HG02642 (cell line): ENCODE measurements at regions not wholly inside any gene's neighbourhood (a gene's known extent, or its start where the extent isn't known, plus 50 kb on each side); places are given as distances from the start of the nearest gene placed in this dataset.

Source experiments
- ATAC-seq: cut with Tn5 transposase; IDR thresholded peaks from one replicate; pipeline ENCODE4 v1.9.1; 2021; ENCODE audit warnings: mild to moderate bottlenecking; ENCODE audit not compliant: unreplicated experiment, poor library complexity

GRCh38 chr16:86821895-86822294 is 243.5 kb downstream of the FOXL1 start:
- ATAC-seq: no peak

DNA sequence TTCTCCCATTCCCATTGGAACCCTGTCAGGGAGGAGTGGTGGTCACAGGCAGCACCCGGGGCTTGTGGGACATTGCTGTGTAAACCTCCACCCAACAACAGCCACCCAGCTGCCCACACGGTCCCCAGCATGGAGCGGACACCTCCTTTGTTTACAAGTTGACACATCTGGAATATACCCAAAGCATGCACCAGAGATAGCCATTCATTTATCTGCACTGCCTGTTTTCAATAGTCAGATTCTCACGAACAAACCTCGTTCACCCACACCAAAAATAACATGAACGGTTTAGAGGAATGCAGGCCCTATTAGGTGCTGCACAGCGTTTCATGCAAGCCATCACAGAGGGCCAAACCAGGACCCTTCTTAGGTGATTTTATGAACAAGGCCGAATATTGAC is 244.8 kb downstream of the FOXL1 start:
- no peak for ATAC-seq

- ATAC-seq: no peak
Measured at GRCh38 chr16:86823888-86824671, 245.7 kb downstream of the FOXL1 start.

GRCh38 chr16:86824751-86825296 is 246.5 kb downstream of the FOXL1 start:
- ATAC-seq: no peak

GRCh38 chr16:86825631-86826030 is 247.3 kb downstream of the FOXL1 start:
- ATAC-seq: no peak

- ATAC-seq: no peak
Measured at GRCh38 chr16:86826941-86827340, 248.6 kb downstream of the FOXL1 start.

DNA sequence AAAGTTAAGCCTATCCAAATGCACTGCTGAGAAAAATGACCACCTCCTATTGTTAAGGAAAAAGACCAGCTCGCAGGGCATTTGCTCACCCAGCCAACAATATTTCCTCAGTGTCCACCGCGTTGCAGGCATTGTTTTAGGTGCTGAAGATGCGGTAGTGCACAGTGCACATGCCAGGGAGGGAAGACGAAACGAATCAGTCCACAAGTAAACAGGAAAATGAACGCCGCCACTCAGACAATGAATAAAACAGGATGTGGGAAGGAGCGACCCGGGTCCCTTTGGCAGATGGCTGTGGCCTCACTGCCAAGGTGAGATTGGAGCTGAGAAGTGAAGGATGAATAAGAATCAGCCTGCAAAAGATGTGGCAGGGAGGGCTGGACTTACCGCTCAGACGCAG is 249.2 kb downstream of the FOXL1 start:
- no peak for ATAC-seq

DNA sequence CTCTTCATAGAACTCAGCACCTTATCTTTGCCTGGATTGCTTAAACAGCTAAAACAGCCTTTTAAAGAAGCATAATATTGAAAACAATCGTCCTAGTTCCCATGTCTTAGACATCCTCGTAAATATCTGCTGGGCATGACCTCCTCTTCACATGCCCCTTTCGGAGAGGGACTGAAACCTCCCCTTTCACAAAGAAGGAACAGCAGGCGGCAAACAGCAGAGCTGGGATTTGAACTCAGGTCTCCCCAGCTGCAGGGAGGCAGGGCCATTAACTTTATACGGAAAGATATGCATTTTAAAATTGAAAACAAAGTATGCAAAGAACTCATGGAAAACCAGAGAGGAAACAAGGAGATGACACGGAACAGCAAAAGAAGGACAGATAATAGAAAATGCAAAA is 249.9 kb downstream of the FOXL1 start:
- ATAC-seq: no peak

DNA sequence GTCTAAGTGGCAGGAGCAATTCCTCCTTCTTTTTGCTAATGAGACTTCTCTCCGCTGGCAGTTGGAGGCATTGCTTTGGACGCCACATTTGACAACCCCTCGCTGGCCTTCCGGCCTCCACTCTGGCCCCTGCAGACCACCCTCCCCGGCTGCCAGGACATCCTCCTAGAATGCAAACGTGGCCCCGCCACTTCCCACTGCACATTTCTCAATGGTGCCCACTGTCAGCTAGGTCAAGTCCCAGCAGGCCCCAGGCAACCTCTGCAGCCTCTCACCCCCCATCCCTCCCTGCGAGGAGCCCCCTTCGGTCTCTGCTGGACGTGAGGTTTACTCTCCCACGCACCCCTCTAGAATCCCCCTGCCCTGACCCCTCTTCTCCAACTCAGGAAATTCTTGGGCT is 250.3 kb downstream of the FOXL1 start:
- no peak for ATAC-seq

DNA sequence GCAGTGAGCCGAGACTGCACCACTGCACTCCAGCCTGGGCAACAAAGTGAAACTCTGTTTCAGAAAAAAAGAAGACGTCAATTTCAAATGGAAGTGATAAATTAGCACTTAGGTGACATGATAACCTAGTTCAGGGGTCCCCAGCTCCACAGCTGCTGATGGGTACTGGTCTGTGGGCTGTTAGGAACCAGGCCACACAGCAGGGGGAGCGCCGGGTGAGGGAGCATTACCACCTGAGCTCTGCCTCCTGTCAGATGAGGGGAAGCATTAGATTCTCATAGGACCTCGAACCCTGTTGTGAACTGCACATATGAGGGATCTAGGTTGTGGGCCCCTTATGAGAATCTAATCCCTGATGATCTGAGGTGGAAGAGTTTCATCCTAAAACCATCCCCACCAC is 253.0 kb downstream of the FOXL1 start:
- no peak for ATAC-seq

GRCh38 chr16:86833136-86833535 is 254.8 kb downstream of the FOXL1 start:
- ATAC-seq: no peak

DNA sequence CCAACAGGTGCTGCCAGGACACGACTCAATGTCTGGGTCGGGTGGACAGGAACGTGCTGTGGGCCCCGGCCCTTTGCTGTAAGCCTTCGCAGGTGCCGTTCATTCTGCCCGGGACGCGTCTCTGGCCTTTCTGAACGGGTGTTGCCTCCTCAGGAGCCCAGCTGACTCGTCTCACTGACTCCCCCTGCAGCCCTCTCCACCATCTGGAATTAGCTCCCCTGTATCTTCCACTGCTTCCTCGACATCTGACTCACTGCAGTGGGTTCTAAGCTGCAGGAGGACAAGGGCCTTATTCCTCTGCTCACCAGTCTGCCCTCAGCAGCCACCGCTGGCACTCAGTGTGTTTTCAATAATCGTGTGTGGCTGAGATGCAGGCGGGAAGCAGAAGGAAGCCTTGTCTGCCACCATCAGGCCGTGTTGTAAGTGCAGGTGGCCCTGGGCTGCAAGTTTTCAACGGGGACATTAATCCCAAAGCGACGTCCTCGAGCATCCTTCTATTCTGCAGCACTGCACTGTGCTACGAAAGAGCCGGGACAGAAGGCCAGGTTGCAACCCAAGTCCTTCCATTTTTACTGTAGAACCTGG is 256.2 kb downstream of the FOXL1 start:
- ATAC-seq: no peak

- ATAC-seq: no peak
Measured at GRCh38 chr16:86835982-86836381, 257.6 kb downstream of the FOXL1 start.

GRCh38 chr16:86836503-86837129 is 258.3 kb downstream of the FOXL1 start:
- ATAC-seq: no peak

DNA sequence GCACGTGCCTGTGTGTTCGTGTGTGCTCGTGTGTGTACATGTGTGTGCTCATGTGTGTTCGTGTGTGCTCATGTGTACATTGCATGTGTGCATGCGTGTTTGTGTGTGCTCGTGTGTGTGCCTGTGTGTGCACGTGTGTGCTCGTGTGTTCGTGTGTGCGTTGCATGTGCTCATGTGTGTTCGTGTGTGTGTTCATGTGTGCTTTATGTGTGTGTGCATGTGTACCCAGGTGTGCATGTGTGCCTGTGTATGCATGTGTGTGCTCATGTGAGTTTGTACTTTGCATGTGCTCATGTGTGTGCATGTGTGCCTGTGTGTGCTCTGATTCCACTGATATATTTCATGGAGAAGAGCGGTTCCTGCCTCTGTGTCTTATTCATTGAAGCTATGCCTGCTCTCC is 265.5 kb downstream of the FOXL1 start:
- no peak for ATAC-seq

GRCh38 chr16:86844695-86845094 is 266.3 kb downstream of the FOXL1 start:
- no peak for ATAC-seq

- no peak for ATAC-seq
Measured at GRCh38 chr16:86846136-86846535, 267.8 kb downstream of the FOXL1 start.

DNA sequence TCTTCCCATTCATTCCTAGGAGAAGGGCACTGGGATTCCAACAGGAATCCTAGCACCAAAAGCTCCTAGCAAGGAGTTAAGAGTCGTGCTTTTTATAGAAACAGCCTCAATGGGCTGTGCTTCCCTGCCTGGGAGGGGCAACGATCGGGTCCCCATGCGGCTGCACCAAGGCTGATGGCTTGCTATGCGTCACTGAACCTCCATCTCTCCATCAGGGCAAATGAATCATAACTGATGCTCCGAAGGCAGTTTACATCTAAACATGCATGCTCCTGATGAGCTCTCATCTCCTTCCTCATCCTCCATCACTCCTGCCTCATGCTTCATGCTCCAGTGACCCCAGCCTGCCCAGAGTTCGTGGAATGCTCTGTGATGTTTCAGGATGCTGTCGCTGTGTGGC is 270.5 kb downstream of the FOXL1 start:
- no peak for ATAC-seq

- ATAC-seq: no peak
Measured at GRCh38 chr16:86850670-86851069, 272.3 kb downstream of the FOXL1 start.

GRCh38 chr16:86852135-86852534 is 273.8 kb downstream of the FOXL1 start:
- no peak for ATAC-seq

DNA sequence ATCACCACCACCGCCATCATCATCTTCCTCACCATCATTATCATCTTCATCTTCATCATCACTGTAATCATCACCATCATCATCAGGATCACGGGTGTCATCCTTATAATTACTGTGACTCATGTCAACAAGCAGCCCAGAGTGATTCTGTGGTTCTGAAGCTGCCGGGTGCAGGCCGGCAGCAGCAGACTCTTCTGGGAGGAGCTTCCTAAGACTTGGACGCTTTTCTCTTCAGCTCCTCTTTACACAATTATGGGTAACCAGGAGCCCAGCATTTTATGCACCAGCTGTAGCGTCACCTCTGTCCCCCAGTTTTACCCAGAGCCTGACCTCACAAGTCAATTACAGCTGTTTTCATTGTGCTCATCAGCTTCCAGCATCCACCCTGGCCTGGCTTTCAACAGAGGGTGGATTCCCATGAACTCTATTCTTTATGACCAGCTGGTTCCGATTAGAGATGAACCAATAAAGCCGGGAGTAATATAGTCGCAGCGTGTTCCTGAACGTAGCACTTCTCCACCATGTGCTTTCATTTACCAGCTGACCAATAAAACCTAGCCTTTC is 275.8 kb downstream of the FOXL1 start:
- ATAC-seq: no peak
